ENCODE measurements at regions not wholly inside any gene's neighbourhood (a gene's known extent, or its start where the extent isn't known, plus 50 kb on each side); places are given as distances from the start of the nearest gene placed in this dataset.
"Not testable (repeated sequence)": the region's sequence is repeated elsewhere in the genome, so short reads cannot be mapped to it uniquely, and the experiment has no call there.

- DNase-seq = no peak
Observed at GRCh38 chr7:91356915-91357314, 92.7 kb downstream of the FZD1 start.

- DNase-seq = no peak
Observed at GRCh38 chr7:91357379-91357778, 93.1 kb downstream of the FZD1 start.

GRCh38 chr7:91357901-91358300 is 93.7 kb downstream of the FZD1 start:
- no peak for DNase-seq

GRCh38 chr7:91358303-91358702 is 94.1 kb downstream of the FZD1 start:
- DNase-seq = no peak

GRCh38 chr7:91365097-91365496 is 100.9 kb downstream of the FZD1 start:
- DNase-seq = not testable (repeated sequence)

- DNase-seq = no peak
Observed at GRCh38 chr7:91366091-91366490, 101.9 kb downstream of the FZD1 start.

GRCh38 chr7:91367812-91368578 is 103.8 kb downstream of the FZD1 start:
- DNase-seq = no peak

- DNase-seq = no peak
Observed at GRCh38 chr7:91372323-91372722, 108.1 kb downstream of the FZD1 start.

- DNase-seq = peak; percentile 6
Observed at GRCh38 chr7:91373111-91373800, 109.0 kb downstream of the FZD1 start.

GRCh38 chr7:91374321-91374989 is 110.2 kb downstream of the FZD1 start:
- DNase-seq = no peak

- DNase-seq = no peak
Observed at GRCh38 chr7:91375378-91375777, 111.1 kb downstream of the FZD1 start.

GRCh38 chr7:91378131-91378530 is 113.9 kb downstream of the FZD1 start:
- DNase-seq = no peak

GRCh38 chr7:91379236-91379635 is 115.0 kb downstream of the FZD1 start:
- DNase-seq = no peak

GRCh38 chr7:91379991-91380390 is 115.8 kb downstream of the FZD1 start:
- DNase-seq = no peak

GRCh38 chr7:91383053-91383904 is 119.0 kb downstream of the FZD1 start:
- no peak for DNase-seq

- DNase-seq = no peak
Observed at GRCh38 chr7:91383905-91384274, 119.7 kb downstream of the FZD1 start.

GRCh38 chr7:91394757-91395156 is 130.5 kb downstream of the FZD1 start:
- DNase-seq = not testable (repeated sequence)

- not testable (repeated sequence) for DNase-seq
Observed at GRCh38 chr7:91395313-91395712, 131.1 kb downstream of the FZD1 start.

GRCh38 chr7:91397096-91397495 is 132.9 kb downstream of the FZD1 start:
- no peak for DNase-seq

- no peak for DNase-seq
Observed at GRCh38 chr7:91397612-91398011, 133.4 kb downstream of the FZD1 start.

GRCh38 chr7:91398341-91398740 is 134.1 kb downstream of the FZD1 start:
- no peak for DNase-seq

- no peak for DNase-seq
Observed at GRCh38 chr7:91405092-91405788, 141.0 kb downstream of the FZD1 start.

Measured in KG1 (cell line).